ENCODE measurements at regions not wholly inside any gene's neighbourhood (a gene's known extent, or its start where the extent isn't known, plus 50 kb on each side); places are given as distances from the start of the nearest gene placed in this dataset.
"Not testable (repeated sequence)": the region's sequence is repeated elsewhere in the genome, so short reads cannot be mapped to it uniquely, and the experiment has no call there.

GRCh38 chr7:96821131-96821530 lies 111.5 kb upstream of the SEM1 start:
- TF ChIP-seq POLR2A (IDR thresholded peaks at IDR 0.05; ENCODE audit: borderline replicate concordance, extremely low read depth, insufficient read depth, insufficient read length); CTCF (IDR thresholded peaks at IDR 0.05 in 2 of 3, conservative IDR thresholded peaks at IDR 0.05 in 1 of 3; ENCODE audit: borderline replicate concordance in 1 of 3, insufficient read depth in 1 of 3, low read depth in 2 of 3, low read length in 2 of 3); RAD21 (IDR thresholded peaks at IDR 0.05; ENCODE audit: low read depth); REST (IDR thresholded peaks at IDR 0.05; ENCODE audit: low read depth); TCF7L2 (IDR thresholded peaks at IDR 0.05; ENCODE audit: borderline replicate concordance, extremely low read depth, insufficient read depth, insufficient read length); EGR1 (IDR thresholded peaks at IDR 0.05; ENCODE audit: low read depth); MAX (IDR thresholded peaks at IDR 0.05); EZH2 (IDR thresholded peaks at IDR 0.05); CBX3 (IDR thresholded peaks at IDR 0.05; ENCODE audit: low read depth): not testable (repeated sequence)
